GM20000 (cell line): ENCODE measurements at regions not wholly inside any gene's neighbourhood (a gene's known extent, or its start where the extent isn't known, plus 50 kb on each side); places are given as distances from the start of the nearest gene placed in this dataset.
A peak's percentile ranks its signal among the peaks of the same experiment; 100 is the strongest.
"Not testable (repeated sequence)": the region's sequence is repeated elsewhere in the genome, so short reads cannot be mapped to it uniquely, and the experiment has no call there.

Experiments
- DNase-seq: peaks from one replicate; pipeline ENCODE4 v3.0.0; 2012; ENCODE audit warnings: low spot score
- TF ChIP-seq, protein P1 (sequence below): IDR thresholded peaks from 2 replicates; pipeline ENCODE4 v1.5.1; 2012; ENCODE audit warnings: mild to moderate bottlenecking, control low read depth; ENCODE audit errors: extremely low read depth, missing control alignments

DNA sequence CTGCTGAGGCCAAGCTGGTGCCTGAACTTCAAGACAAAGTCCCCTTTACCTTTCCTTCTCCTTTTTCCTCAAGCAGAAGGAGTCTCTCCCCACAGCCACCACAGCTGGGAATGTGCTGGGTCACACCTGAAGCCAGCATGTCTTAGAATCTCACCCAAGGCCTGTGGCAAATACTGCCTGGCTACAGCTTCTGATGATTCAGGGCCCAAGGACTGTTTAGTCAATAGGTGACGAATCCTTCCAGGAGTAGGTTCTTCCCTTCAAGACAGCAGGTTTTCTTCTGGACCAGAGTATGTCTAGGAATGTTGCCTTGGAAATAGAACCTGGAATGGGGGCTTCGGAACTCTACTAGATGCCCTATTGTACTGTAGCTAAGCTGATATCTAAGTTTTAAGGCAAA, 374.6 kb downstream of the KIF20B start:
- TF ChIP-seq, protein P1, sequence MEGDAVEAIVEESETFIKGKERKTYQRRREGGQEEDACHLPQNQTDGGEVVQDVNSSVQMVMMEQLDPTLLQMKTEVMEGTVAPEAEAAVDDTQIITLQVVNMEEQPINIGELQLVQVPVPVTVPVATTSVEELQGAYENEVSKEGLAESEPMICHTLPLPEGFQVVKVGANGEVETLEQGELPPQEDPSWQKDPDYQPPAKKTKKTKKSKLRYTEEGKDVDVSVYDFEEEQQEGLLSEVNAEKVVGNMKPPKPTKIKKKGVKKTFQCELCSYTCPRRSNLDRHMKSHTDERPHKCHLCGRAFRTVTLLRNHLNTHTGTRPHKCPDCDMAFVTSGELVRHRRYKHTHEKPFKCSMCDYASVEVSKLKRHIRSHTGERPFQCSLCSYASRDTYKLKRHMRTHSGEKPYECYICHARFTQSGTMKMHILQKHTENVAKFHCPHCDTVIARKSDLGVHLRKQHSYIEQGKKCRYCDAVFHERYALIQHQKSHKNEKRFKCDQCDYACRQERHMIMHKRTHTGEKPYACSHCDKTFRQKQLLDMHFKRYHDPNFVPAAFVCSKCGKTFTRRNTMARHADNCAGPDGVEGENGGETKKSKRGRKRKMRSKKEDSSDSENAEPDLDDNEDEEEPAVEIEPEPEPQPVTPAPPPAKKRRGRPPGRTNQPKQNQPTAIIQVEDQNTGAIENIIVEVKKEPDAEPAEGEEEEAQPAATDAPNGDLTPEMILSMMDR, result no peak

GRCh38 chr10:90079819-90080218, 378.4 kb downstream of the KIF20B start:
- TF ChIP-seq, protein P1, result no peak
- DNase-seq, result no peak

More for the DNA sequence above, 374.6 kb downstream of the KIF20B start:
- DNase-seq, result no peak

DNA sequence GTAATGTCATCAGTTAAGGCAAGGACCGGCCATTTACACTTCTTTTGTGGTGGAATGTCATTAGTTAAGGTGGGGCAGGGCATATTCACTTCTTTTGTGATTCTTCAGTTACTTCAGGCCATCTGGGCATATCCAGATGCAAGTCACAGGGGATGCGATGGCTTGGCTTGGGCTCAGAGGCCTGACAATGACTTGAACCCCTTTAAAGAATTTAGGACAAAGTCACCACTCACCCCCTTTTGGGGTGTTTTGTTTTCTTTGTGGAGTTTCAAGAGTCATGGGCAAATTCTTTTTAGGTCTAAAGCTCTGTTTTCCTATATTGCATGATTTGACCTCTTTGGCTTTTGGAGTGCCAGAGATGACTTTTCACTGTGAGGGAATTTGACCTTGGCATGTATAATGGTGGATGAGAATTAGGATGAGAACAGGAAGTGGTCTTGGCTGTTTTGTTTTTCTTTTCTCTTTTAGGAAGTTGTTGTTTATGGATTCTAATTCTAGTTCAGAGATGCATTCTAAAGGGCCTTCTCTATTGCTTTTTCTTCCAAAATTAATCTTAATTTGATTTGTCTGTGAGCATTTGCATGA, 385.3 kb downstream of the KIF20B start:
- DNase-seq, result not testable (repeated sequence)

GRCh38 chr10:90087197-90088023, 386.0 kb downstream of the KIF20B start:
- TF ChIP-seq, protein P1, result no peak
- DNase-seq, result peak; percentile 50

DNA sequence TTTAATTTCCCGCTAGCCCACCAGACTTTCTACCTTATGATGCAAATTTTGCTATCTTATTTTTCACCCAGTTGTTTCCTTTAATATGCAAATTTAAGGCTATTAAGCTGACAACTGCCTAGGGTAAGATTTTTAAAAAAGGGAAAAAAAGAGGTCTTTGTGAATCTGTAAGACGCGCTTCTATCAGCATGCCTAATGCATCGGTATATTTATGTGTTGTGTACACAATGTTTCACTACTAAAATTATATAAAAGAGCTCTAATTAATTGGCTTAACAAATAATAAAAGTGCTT, 386.6 kb downstream of the KIF20B start:
- no peak for DNase-seq
- TF ChIP-seq, protein P1, result no peak

DNA sequence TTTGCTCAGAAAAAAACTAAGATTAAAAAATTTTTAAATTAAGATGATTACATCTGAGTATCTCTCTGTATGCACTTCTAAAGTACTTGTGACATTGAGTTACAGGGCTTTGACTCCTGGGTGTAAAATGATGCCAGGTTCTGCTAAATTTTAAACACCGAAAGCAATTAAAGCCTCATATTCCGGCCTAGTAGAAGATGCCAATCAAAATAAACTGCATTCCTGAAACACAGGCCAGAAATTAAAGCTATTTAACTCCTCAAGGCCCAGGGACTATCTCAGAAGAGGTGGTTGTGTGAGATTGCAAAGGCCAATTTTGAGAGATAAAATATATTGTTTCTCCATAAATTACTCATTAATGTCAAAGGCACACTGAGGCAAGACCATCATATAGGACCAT, 388.3 kb downstream of the KIF20B start:
- TF ChIP-seq, protein P1, result no peak
- DNase-seq, result no peak

GRCh38 chr10:90096196-90096595, 394.8 kb downstream of the KIF20B start:
- no peak for DNase-seq
- TF ChIP-seq, protein P1, result no peak

- DNase-seq, result not testable (repeated sequence)
These were observed 406.2 kb downstream of the KIF20B start for GRCh38 chr10:90107581-90107980.
